OCI-LY7 (cell line): ENCODE measurements at regions not wholly inside any gene's neighbourhood (a gene's known extent, or its start where the extent isn't known, plus 50 kb on each side); places are given as distances from the start of the nearest gene placed in this dataset.
"Not testable (repeated sequence)": the region's sequence is repeated elsewhere in the genome, so short reads cannot be mapped to it uniquely, and the experiment has no call there.

Experiments
- BruUV-seq: library from RNA; stranded (reverse); fragments of 400-500 nt; replicated peaks from 2 replicates; lab custom pipeline; 2021; lab: Mats Ljungman, UMichigan
- CTCF ChIA-PET: fragments of 300-600 bp; sonication (Branson Sonifier 250); formaldehyde crosslinking; loops from one replicate; lab custom pipeline; 2022; ENCODE audit warnings: antibody characterized with exemption; ENCODE audit not compliant: unreplicated experiment; lab: Charles Lee
- POLR2A ChIA-PET: fragments of 300-600 bp; sonication (Branson Sonifier 250); formaldehyde crosslinking; loops from one replicate; lab custom pipeline; 2022; ENCODE audit warnings: antibody characterized with exemption; lab: Charles Lee
- DNase-seq: peaks from one replicate; pipeline ENCODE4 v3.0.0-alpha.2; 2015; ENCODE audit warnings: low spot score
- H2AFZ ChIP-seq: fragments of 200-600 bp; sonication (generic), shearing (Covaris generic); 2 replicates; pipeline ENCODE4 v1.6.1; 2014; ENCODE audit warnings: mild to moderate bottlenecking, antibody characterized with exemption, low read length, moderate library complexity
- H3K27ac ChIP-seq: fragments of 200-600 bp; sonication (generic); 2 replicates; pipeline ENCODE4 v1.5.1; 2014; ENCODE audit warnings: mixed run types, low read depth, mild to moderate bottlenecking, moderate library complexity, low read length, inconsistent platforms; ENCODE audit not compliant: poor library complexity, severe bottlenecking
- H3K36me3 ChIP-seq: fragments of 200-600 bp; sonication (generic); 2 replicates; pipeline ENCODE4 v1.6.1; 2014; ENCODE audit warnings: mild to moderate bottlenecking, antibody characterized with exemption, low read length, moderate library complexity, mixed read lengths; ENCODE audit not compliant: insufficient read depth
- H3K4me1 ChIP-seq: fragments of 200-600 bp; sonication (generic); 2 replicates; pipeline ENCODE4 v1.5.1; 2014; ENCODE audit warnings: mild to moderate bottlenecking, low read length; ENCODE audit not compliant: insufficient read depth, poor library complexity, severe bottlenecking
- H3K4me2 ChIP-seq: fragments of 200-600 bp; sonication (generic); 2 replicates; pipeline ENCODE4 v1.6.1; 2014; ENCODE audit warnings: mild to moderate bottlenecking, low read length
- H3K4me3 ChIP-seq: fragments of 200-600 bp; sonication (generic); 2 replicates; pipeline ENCODE4 v1.5.1; 2014; ENCODE audit warnings: mild to moderate bottlenecking, low read depth, low read length; ENCODE audit not compliant: poor library complexity, severe bottlenecking
- H3K79me2 ChIP-seq: fragments of 200-600 bp; sonication (generic); 2 replicates; pipeline ENCODE4 v1.6.1; 2016; ENCODE audit warnings: low read depth, mild to moderate bottlenecking, low read length, moderate library complexity, mixed read lengths; ENCODE audit not compliant: insufficient read depth
- H3K9me2 ChIP-seq: fragments of 200-600 bp; sonication (generic); 2 replicates; pipeline ENCODE4 v1.6.1; 2016; ENCODE audit warnings: mild to moderate bottlenecking, low read length, mixed read lengths; ENCODE audit not compliant: insufficient read depth
- H3K9me3 ChIP-seq: fragments of 200-600 bp; sonication (generic); 2 replicates; pipeline ENCODE4 v1.6.1; 2014; ENCODE audit warnings: mild to moderate bottlenecking, mixed run types, low read length, mixed read lengths
- H4K20me1 ChIP-seq: fragments of 200-600 bp; sonication (generic); 2 replicates; pipeline ENCODE4 v1.6.1; 2014; ENCODE audit warnings: mild to moderate bottlenecking, antibody characterized with exemption, low read length, moderate library complexity, mixed read lengths; ENCODE audit not compliant: insufficient read depth
- CTCF ChIP-seq: fragments of 200-600 bp; sonication (generic); conservative IDR thresholded peaks from 2 replicates; pipeline ENCODE4 v1.5.1; 2014; ENCODE audit warnings: mild to moderate bottlenecking, antibody characterized with exemption, low read length, moderate library complexity, mixed read lengths
- EZH2phosphoT487 ChIP-seq: fragments of 200-600 bp; sonication (generic); IDR thresholded peaks from 2 replicates; pipeline ENCODE4 v1.6.1; 2018; ENCODE audit warnings: low read depth, borderline replicate concordance, mild to moderate bottlenecking, mixed run types, antibody characterized with exemption, low read length, moderate library complexity, mixed read lengths
- intact Hi-C: fragments of 100-400 bp; cut with micrococcal nuclease; formaldehyde crosslinking; loops from one replicate; pipeline ENCODE4 v1.10.0; 2022; ENCODE audit not compliant: unreplicated experiment

GRCh38 chr10:27330074-27330473 lies 89.5 kb upstream of the ACBD5 start:
- Histone ChIP-seq H3K79me2 (no peaks in the 10 kb centered on the region), H3K27ac (no peak overlapping the region), H3K9me2 (no peaks in the 10 kb centered on the region), H3K4me1 (no peaks in the 10 kb centered on the region), H3K4me3 (no peak overlapping the region), H3K36me3 (no peaks in the 10 kb centered on the region), H2AFZ (no peak overlapping the region), H4K20me1 (no peaks in the 10 kb centered on the region), H3K9me3 (no peaks in the 10 kb centered on the region), H3K4me2 (no peak overlapping the region)
- intact Hi-C loops, result no loop called here
- ChIA-PET CTCF (no interaction called here), POLR2A (no interaction called here)
- BruUV-seq, result no TSS peak
- no peak for TF ChIP-seq CTCF
- TF ChIP-seq EZH2phosphoT487, result no peak
- DNase-seq, result no peak

- intact Hi-C loops, result no loop called here
Measured at GRCh38 chr10:27328946-27329345, 88.3 kb upstream of the ACBD5 start.

GRCh38 chr10:27326748-27327147 lies 86.2 kb upstream of the ACBD5 start:
- H3K36me3 ChIP-seq, H3K9me2 ChIP-seq, BruUV-seq, intact Hi-C loops, H4K20me1 ChIP-seq, DNase-seq, H3K27ac ChIP-seq, POLR2A ChIA-PET, H3K4me2 ChIP-seq, H3K4me3 ChIP-seq, CTCF ChIA-PET, H2AFZ ChIP-seq, H3K79me2 ChIP-seq, H3K9me3 ChIP-seq, H3K4me1 ChIP-seq: not testable (repeated sequence)

More at GRCh38 chr10:27328946-27329345, 88.3 kb upstream of the ACBD5 start:
- no peaks in the 10 kb centered on the region for H3K9me3 ChIP-seq
- TF ChIP-seq CTCF (no peak), EZH2phosphoT487 (no peak)
- ChIA-PET CTCF (no interaction called here), POLR2A (interaction anchor here (0.6 to 0.9 kb wide), 2 partner anchors 10 to 105 kb away, joined by 3 read pairs; no protein-coding TSS in a partner anchor)
- DNase-seq, result no peak
- H3K4me2 ChIP-seq, result no peak overlapping the region
- no peaks in the 10 kb centered on the region for H3K36me3 ChIP-seq
- no peak overlapping the region for H3K4me3 ChIP-seq
- BruUV-seq, result no TSS peak
- no peaks in the 10 kb centered on the region for H4K20me1 ChIP-seq
- H3K79me2 ChIP-seq, result no peaks in the 10 kb centered on the region
- H2AFZ ChIP-seq, result no peak overlapping the region
- no peaks in the 10 kb centered on the region for H3K9me2 ChIP-seq
- no peaks in the 10 kb centered on the region for H3K4me1 ChIP-seq
- H3K27ac ChIP-seq, result no peak overlapping the region
